Peyer's patch (tissue), 4 donors: ENCODE measurements at regions not wholly inside any gene's neighbourhood (a gene's known extent, or its start where the extent isn't known, plus 50 kb on each side); places are given as distances from the start of the nearest gene placed in this dataset.

Experiments
- POLR2A ChIP-seq, 2 donors: fragments of 450-650 bp; IDR thresholded peaks; one replicate each; pipeline ENCODE4 v1.5.1; 2017; ENCODE audit warnings: antibody characterized with exemption in 2 of 2, mild to moderate bottlenecking in 2 of 2, moderate library complexity in 2 of 2
- TF ChIP-seq, protein P1 (sequence below), 6 experiments: fragments of 450-650 bp in 4 of 6; fragments of 200-600 bp in 2 of 6; sonication (generic) in 1 of 6; IDR thresholded peaks; one replicate each; pipeline ENCODE4 v1.5.1; 2017 to 2019; ENCODE audit warnings: antibody characterized with exemption in 6 of 6, mild to moderate bottlenecking in 3 of 6, moderate library complexity in 1 of 6

DNA sequence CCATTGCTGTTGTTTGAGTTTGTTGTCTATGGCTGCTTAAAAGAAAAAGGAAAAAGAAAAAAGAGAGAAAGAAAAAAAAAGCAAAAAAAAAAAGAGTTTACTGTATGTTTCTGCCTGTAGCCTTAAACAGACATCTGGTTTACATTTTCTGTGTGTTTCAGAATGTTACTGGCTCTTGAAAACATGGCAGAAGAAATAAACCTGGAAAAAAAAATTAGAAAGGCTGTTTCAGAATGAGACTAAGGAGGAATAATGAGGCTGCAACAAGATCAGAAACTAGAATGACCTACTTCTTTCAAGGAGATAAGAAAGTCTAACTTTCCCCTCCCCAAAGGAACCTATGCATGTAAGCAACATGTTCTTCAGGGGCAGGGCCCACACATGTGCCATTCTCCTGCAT, 292.1 kb downstream of the DIPK2A start:
- TF ChIP-seq, protein P1, sequence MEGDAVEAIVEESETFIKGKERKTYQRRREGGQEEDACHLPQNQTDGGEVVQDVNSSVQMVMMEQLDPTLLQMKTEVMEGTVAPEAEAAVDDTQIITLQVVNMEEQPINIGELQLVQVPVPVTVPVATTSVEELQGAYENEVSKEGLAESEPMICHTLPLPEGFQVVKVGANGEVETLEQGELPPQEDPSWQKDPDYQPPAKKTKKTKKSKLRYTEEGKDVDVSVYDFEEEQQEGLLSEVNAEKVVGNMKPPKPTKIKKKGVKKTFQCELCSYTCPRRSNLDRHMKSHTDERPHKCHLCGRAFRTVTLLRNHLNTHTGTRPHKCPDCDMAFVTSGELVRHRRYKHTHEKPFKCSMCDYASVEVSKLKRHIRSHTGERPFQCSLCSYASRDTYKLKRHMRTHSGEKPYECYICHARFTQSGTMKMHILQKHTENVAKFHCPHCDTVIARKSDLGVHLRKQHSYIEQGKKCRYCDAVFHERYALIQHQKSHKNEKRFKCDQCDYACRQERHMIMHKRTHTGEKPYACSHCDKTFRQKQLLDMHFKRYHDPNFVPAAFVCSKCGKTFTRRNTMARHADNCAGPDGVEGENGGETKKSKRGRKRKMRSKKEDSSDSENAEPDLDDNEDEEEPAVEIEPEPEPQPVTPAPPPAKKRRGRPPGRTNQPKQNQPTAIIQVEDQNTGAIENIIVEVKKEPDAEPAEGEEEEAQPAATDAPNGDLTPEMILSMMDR (IDR thresholded peaks at IDR 0.05), result no peak
- TF ChIP-seq POLR2A (IDR thresholded peaks at IDR 0.05), result no peak
